ENCODE measurements at regions not wholly inside any gene's neighbourhood (a gene's known extent, or its start where the extent isn't known, plus 50 kb on each side); places are given as distances from the start of the nearest gene placed in this dataset.

- no peaks in the 10 kb centered on the region for H3K36me3 Mint-ChIP-seq (ENCODE audit: low read depth)
- DNase-seq (no peak), ATAC-seq (no peak)
- no peak overlapping the region for H3K27ac Mint-ChIP-seq
- no peaks in the 10 kb centered on the region for H3K27me3 Mint-ChIP-seq
- H3K9me3 Mint-ChIP-seq, result no peaks in the 10 kb centered on the region
- H3K4me3 Mint-ChIP-seq, result no peak overlapping the region
- H3K4me1 Mint-ChIP-seq, result peaks cover 3% of the 10 kb centered on the region
These were observed 178.8 kb downstream of the HHIPL2 start for GRCh38 chr1:222369148-222369547.

- Mint-ChIP-seq H3K4me3 (no peak overlapping the region), H3K36me3 (ENCODE audit: low read depth) (no peaks in the 10 kb centered on the region), H3K27ac (no peak overlapping the region), H3K9me3 (peaks cover 13% of the 10 kb centered on the region), H3K27me3 (peaks cover 2% of the 10 kb centered on the region), H3K4me1 (no peaks in the 10 kb centered on the region)
- no peak for DNase-seq
- ATAC-seq, result no peak
These were observed 189.8 kb downstream of the HHIPL2 start for GRCh38 chr1:222358100-222358499.

DNA sequence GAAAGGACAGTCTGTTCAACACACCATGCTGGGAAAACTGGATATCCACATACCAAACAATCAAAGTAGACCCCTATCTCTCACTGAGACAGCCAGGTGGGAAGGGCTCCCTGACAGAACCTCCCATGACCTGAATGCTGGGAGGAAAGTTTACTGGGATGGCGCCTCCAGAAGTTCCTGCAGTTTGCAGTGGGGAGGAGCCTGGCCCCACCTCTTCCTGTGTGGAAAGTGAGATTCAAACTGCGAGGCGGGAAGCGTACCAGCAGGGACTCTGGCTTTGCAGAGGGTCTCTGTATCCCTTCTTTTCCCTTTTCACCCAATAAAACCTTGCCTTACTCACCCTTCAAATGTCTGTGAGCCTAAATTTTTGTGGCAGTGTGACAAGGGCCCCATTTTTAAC is 190.7 kb downstream of the HHIPL2 start:
- peaks cover 2% of the 10 kb centered on the region for H3K27me3 Mint-ChIP-seq

DNA sequence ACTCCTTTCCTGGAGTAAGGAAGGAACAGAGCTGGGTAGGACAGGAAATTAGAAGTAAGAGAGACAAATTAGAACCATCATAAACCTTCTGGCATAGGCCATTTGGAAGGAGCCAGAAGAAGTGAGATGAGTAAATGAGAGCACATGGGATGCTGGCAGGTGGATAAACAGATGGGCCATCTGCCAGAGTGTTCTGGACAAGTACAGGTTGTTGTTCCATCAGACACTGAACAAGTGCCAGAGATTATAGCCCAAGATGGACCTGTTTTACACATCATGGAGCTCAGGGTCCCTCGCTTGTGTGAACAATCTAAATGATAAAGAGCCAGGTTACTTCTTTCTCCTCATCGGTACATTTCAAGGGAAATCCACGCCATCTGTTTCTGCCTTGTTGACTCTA is 200.3 kb downstream of the HHIPL2 start:
- H3K36me3 Mint-ChIP-seq (ENCODE audit: low read depth), result no peaks in the 10 kb centered on the region
- DNase-seq, result no peak
- no peak overlapping the region for H3K4me3 Mint-ChIP-seq
- H3K27ac Mint-ChIP-seq, result no peak overlapping the region
- peaks cover 2% of the 10 kb centered on the region for H3K27me3 Mint-ChIP-seq
- no peak for ATAC-seq
- no peaks in the 10 kb centered on the region for H3K4me1 Mint-ChIP-seq
- H3K9me3 Mint-ChIP-seq, result no peaks in the 10 kb centered on the region

More for the DNA sequence above, 190.7 kb downstream of the HHIPL2 start:
- no peaks in the 10 kb centered on the region for H3K36me3 Mint-ChIP-seq (ENCODE audit: low read depth)
- no peak for ATAC-seq
- H3K9me3 Mint-ChIP-seq, result peaks cover 13% of the 10 kb centered on the region
- no peak overlapping the region for H3K27ac Mint-ChIP-seq
- no peaks in the 10 kb centered on the region for H3K4me1 Mint-ChIP-seq
- H3K4me3 Mint-ChIP-seq, result no peak overlapping the region
- no peak for DNase-seq

- no peaks in the 10 kb centered on the region for H3K4me1 Mint-ChIP-seq
These were observed 200.9 kb downstream of the HHIPL2 start for GRCh38 chr1:222346955-222347354.

DNA sequence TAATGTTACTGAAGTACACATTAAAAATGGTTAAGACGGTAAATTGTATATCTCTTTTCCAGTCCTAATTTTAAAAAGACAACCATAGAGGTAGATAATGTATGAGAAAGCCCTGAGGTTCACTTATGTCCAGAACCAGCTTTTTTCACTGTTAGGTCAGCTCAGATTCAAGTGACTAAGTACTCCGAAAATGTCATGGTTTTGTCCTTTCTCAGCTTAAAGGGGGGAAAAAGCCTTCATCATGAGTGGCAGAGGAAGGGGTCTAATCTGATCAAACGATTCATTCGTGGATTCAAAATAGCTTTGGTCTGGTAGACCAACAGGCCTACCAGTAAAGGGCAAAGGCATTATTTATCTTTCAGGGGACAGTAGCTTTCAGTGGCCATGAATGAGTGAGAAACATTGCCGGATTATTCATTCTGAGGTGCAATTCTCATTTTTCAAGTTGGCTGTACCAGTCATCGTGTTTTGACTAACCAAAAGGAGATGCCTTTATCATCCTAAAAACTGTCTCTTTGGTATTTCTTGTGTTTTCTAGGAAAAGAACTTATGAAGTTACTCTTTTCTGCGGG is 208.4 kb downstream of the HHIPL2 start:
- DNase-seq (no peak), ATAC-seq (no peak)
- Mint-ChIP-seq H3K4me1 (no peaks in the 10 kb centered on the region), H3K27me3 (no peaks in the 10 kb centered on the region), H3K36me3 (ENCODE audit: low read depth) (no peaks in the 10 kb centered on the region), H3K9me3 (no peaks in the 10 kb centered on the region), H3K27ac (no peak overlapping the region), H3K4me3 (no peak overlapping the region)

More at GRCh38 chr1:222346955-222347354, 200.9 kb downstream of the HHIPL2 start:
- Mint-ChIP-seq H3K36me3 (ENCODE audit: low read depth) (no peaks in the 10 kb centered on the region), H3K27me3 (peaks cover 2% of the 10 kb centered on the region), H3K27ac (no peak overlapping the region), H3K9me3 (no peaks in the 10 kb centered on the region), H3K4me3 (no peak overlapping the region)
- ATAC-seq (no peak), DNase-seq (no peak)

DNA sequence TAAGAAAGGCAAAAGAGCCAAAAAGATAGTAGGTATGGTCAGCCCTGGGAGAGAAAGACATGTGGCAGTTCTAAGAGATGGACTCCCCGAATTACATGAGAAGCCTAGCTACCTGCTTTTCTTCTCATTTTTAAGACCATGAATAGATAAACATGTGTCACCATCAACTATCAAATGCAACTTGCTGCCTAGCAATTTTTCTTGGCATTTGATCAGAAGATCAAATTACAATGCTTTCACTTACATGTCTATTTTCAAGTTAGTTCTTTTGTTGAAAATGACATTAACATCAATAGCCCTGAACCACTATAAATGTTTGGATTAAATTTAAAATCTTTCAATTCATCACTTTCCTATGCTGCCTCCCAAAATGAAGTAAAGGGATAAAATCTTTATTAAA is 212.3 kb downstream of the HHIPL2 start:
- Mint-ChIP-seq H3K27me3 (no peaks in the 10 kb centered on the region), H3K36me3 (ENCODE audit: low read depth) (no peaks in the 10 kb centered on the region), H3K4me3 (no peak overlapping the region), H3K4me1 (no peaks in the 10 kb centered on the region), H3K9me3 (no peaks in the 10 kb centered on the region), H3K27ac (no peak overlapping the region)
- DNase-seq (no peak), ATAC-seq (no peak)

GRCh38 chr1:222334026-222334680 is 213.8 kb downstream of the HHIPL2 start:
- Mint-ChIP-seq H3K27ac (no peak overlapping the region), H3K27me3 (peaks cover 2% of the 10 kb centered on the region), H3K4me1 (no peaks in the 10 kb centered on the region), H3K36me3 (ENCODE audit: low read depth) (no peaks in the 10 kb centered on the region), H3K4me3 (no peak overlapping the region), H3K9me3 (no peaks in the 10 kb centered on the region)
- DNase-seq (no peak), ATAC-seq (peak; percentile 68)

- H3K4me1 Mint-ChIP-seq, result no peaks in the 10 kb centered on the region
- ATAC-seq, result no peak
- no peaks in the 10 kb centered on the region for H3K36me3 Mint-ChIP-seq (ENCODE audit: low read depth)
- DNase-seq, result no peak
- no peaks in the 10 kb centered on the region for H3K9me3 Mint-ChIP-seq
- no peak overlapping the region for H3K4me3 Mint-ChIP-seq
- H3K27me3 Mint-ChIP-seq, result peaks cover 2% of the 10 kb centered on the region
- H3K27ac Mint-ChIP-seq, result no peak overlapping the region
These were observed 216.1 kb downstream of the HHIPL2 start for GRCh38 chr1:222331765-222332164.

DNA sequence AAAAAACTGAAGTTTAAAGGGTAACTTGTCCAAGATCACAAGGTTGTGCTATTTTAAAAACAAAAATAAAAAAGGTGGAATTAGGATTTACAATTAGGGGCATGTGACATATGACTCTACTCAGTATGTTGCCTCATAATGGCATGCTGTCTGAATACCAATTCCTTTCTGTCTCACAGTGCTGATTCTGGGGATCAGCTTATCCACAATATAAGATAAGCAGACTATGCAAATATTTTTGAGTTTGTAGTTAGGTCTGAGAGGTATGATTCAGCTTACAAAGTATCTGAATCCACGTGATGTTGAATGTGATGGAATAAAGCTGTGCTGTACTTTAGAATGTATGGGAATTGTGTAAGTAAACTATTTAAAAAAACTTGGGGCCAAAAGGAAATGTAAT is 216.6 kb downstream of the HHIPL2 start:
- ATAC-seq, result no peak
- no peak overlapping the region for H3K4me3 Mint-ChIP-seq
- H3K27me3 Mint-ChIP-seq, result peaks cover 2% of the 10 kb centered on the region
- H3K36me3 Mint-ChIP-seq (ENCODE audit: low read depth), result no peaks in the 10 kb centered on the region
- no peaks in the 10 kb centered on the region for H3K4me1 Mint-ChIP-seq
- no peak overlapping the region for H3K27ac Mint-ChIP-seq
- H3K9me3 Mint-ChIP-seq, result no peaks in the 10 kb centered on the region
- DNase-seq, result no peak

DNA sequence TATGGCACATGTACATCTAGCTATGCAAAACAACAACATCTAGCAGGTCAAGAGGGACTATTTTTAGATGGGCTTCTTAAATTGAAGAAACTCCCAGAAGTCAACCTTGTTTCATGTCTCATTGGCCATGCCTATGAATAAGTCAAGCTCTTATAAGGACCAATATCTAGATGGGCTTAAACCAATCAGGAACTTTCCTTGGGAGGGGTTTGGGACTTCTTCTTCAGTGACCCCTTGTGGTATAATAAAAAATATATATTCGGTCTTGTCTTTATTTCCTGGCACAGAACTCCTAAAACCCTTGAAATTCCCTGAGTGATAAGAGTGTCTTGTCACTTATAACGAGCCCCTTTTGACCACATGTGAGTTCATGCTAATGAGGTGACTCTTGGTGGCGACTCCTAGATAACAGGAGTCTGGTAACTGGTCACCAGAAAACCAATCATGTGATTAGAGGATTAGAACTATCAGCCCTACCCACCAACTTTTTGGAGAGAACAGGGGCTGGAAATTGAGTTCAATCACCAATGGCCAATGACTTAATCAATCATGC is 218.3 kb downstream of the HHIPL2 start:
- Mint-ChIP-seq H3K36me3 (ENCODE audit: low read depth) (no peaks in the 10 kb centered on the region), H3K27me3 (peaks cover 2% of the 10 kb centered on the region), H3K4me3 (no peak overlapping the region), H3K4me1 (no peaks in the 10 kb centered on the region), H3K27ac (no peak overlapping the region), H3K9me3 (no peaks in the 10 kb centered on the region)
- ATAC-seq, result no peak
- no peak for DNase-seq

DNA sequence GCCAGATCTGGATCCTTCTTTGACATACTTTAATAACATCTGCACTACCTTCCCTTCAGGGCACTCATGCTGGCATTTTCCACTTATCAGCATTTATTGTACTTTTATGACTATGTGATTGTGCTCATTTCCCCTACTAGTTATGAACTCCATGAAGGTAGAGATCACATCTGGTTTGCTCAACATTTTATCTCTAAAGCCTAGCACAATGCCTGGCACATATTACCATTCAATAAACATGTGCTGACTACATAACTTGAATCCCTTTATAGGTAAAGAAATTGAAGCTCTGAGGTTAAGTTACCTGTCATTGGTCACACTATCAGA is 221.2 kb downstream of the HHIPL2 start:
- H3K4me1 Mint-ChIP-seq, result no peaks in the 10 kb centered on the region
- peaks cover 2% of the 10 kb centered on the region for H3K27me3 Mint-ChIP-seq
- no peaks in the 10 kb centered on the region for H3K36me3 Mint-ChIP-seq (ENCODE audit: low read depth)
- no peaks in the 10 kb centered on the region for H3K9me3 Mint-ChIP-seq
- H3K4me3 Mint-ChIP-seq, result no peak overlapping the region
- DNase-seq (no peak), ATAC-seq (no peak)
- no peak overlapping the region for H3K27ac Mint-ChIP-seq

GRCh38 chr1:222326006-222326709 is 221.7 kb downstream of the HHIPL2 start:
- DNase-seq, result no peak
- no peak overlapping the region for H3K4me3 Mint-ChIP-seq
- peaks cover 2% of the 10 kb centered on the region for H3K27me3 Mint-ChIP-seq
- no peaks in the 10 kb centered on the region for H3K9me3 Mint-ChIP-seq
- ATAC-seq, result no peak
- H3K4me1 Mint-ChIP-seq, result no peaks in the 10 kb centered on the region
- H3K27ac Mint-ChIP-seq, result no peak overlapping the region
- no peaks in the 10 kb centered on the region for H3K36me3 Mint-ChIP-seq (ENCODE audit: low read depth)

DNA sequence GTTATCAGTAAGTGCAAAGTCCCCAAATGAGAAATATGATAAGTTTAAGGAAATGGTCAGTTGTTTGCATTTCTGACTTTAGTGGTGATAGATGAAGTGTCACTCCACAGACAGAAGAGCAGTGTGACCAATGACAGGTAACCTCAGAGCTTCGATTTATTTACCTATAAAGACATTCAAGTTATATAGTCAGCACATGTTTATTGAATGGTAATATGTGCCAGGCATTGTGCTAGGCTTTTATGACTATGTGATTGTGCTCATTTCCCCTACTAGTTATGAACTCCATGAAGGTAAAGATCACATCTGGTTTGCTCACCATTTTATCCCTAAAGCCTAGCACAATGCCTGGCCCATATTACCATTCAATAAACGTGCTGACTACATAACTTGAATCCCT is 222.4 kb downstream of the HHIPL2 start:
- Mint-ChIP-seq H3K4me3 (no peak overlapping the region), H3K27me3 (peaks cover 2% of the 10 kb centered on the region), H3K9me3 (no peaks in the 10 kb centered on the region), H3K36me3 (ENCODE audit: low read depth) (no peaks in the 10 kb centered on the region), H3K27ac (no peak overlapping the region), H3K4me1 (no peaks in the 10 kb centered on the region)
- ATAC-seq (no peak), DNase-seq (no peak)

GRCh38 chr1:222314839-222315238 is 233.1 kb downstream of the HHIPL2 start:
- ATAC-seq (peak; percentile 73), DNase-seq (no peak)
- H3K4me3 Mint-ChIP-seq, result no peak overlapping the region
- H3K27ac Mint-ChIP-seq, result no peak overlapping the region
- peaks cover 6% of the 10 kb centered on the region for H3K4me1 Mint-ChIP-seq
- no peaks in the 10 kb centered on the region for H3K9me3 Mint-ChIP-seq
- H3K27me3 Mint-ChIP-seq, result peaks cover 2% of the 10 kb centered on the region
- H3K36me3 Mint-ChIP-seq (ENCODE audit: low read depth), result no peaks in the 10 kb centered on the region
